ENCODE measurements at regions not wholly inside any gene's neighbourhood (a gene's known extent, or its start where the extent isn't known, plus 50 kb on each side); places are given as distances from the start of the nearest gene placed in this dataset.

- DNase-seq (ENCODE audit: low read depth, low spot score) = no peak
These were observed 90.9 kb upstream of the KLF7 start for GRCh38 chr2:207256476-207257207.

DNA sequence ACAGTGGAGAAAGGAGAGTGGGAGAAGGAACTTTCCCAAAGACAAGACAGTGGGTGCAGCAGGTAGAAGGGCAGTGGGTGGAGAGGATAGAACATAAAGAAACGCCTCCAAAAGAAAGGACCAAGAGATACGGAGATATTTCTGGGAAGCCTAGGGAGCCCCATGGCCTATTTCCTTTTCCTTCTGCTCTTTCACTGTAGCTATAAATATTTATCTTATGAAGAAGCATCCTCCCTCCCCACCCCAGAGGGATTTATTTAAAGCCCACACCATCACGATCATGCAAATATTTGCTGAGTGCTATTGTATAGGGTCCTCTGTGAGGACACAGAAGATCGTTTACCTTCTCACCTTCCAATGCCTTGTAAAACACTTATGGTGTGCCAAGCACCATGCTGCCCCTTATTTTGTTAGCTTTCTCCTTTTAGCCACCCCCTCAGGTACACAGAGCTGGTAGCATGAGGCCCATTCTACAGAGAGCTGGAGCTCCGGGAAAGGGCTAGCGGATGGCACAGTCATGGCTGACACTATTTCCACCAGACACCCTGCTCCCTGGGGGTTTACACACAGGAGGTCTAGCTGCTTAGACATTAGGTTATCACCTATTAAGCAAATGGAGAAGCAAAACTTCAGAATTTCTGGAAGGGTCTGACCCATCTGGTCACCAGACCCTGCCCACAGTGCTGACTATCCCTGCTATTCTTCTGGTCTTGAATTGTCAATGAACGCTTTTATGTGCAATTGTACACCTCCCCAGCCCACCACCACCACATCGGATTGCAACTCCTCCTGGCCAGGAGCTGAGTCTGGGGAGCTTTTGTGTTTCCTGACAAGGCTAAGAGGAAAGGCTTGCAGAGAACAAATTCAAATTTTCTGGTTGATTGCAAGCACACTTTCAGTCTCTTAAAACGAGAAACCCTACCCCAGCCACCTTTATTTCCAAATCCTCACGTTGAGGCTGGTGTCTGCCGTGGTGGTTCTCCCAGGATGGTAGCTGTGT lies 91.8 kb upstream of the KLF7 start:
- no peak for DNase-seq (ENCODE audit: low read depth, low spot score)

GRCh38 chr2:207258263-207258991 lies 92.7 kb upstream of the KLF7 start:
- peak; percentile 51 for DNase-seq (ENCODE audit: low read depth, low spot score)

DNA sequence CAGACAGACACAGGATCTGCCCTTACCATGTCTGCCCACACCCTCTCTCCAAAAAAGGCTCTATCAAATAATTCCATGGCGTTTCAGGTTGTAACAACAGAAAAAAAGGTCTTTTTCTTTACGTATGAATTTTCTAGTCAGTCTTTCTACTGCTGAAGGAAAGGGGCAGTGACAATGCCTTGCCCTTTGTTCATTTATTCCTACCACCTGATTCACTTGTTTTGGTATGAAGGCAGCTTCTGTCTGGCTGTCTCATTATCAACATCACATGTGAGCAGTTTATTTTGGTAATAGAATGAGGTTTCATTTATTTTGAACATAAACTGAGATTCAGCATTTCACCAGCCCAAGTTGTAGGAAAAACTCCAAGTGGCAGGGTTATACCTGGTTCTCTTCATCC lies 94.3 kb upstream of the KLF7 start:
- no peak for DNase-seq (ENCODE audit: low read depth, low spot score)

DNA sequence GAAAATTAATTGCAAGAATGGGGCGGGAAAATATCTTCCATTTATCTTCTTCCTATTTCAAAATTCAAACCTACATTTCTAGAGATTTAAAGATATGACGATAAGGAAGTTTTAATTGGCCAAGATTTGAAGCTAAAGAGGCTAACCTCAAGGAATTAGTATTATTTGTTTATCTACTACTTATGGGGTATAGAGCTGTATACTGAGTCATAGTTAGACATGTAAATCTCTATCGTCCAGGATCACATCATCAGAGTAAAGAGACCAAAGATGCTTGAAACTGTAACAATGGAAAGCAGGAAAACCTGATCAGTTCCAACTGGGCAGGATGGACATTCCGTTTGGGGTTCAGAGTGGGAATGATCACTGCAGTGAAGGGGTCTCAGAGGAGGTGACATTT lies 95.2 kb upstream of the KLF7 start:
- DNase-seq (ENCODE audit: low read depth, low spot score) = no peak

DNA sequence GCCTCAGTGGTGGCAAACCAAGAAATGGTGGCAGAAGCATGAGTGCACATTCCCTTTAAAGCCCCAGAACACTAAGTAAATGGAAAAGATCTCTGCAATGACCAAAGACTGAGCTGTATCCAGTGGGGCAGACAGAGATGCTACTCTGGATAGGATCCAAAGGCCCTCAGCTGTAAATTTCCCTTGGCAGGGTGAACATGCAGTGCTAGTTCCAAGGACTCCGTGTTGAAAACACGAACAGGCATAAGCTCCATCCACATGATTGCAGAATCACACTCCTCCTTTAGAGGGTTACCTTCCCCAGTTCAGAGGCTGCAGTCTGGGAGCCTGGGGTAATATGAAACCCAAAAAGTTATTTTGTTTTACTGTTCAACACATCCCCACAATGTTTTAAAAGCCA lies 98.6 kb upstream of the KLF7 start:
- DNase-seq (ENCODE audit: low read depth, low spot score) = no peak

- no peak for DNase-seq (ENCODE audit: low read depth, low spot score)
These were observed 99.6 kb upstream of the KLF7 start for GRCh38 chr2:207265332-207265731.

GRCh38 chr2:207265869-207266268 lies 100.1 kb upstream of the KLF7 start:
- no peak for DNase-seq (ENCODE audit: low read depth, low spot score)

GRCh38 chr2:207266648-207267047 lies 100.9 kb upstream of the KLF7 start:
- DNase-seq (ENCODE audit: low read depth, low spot score) = no peak

DNA sequence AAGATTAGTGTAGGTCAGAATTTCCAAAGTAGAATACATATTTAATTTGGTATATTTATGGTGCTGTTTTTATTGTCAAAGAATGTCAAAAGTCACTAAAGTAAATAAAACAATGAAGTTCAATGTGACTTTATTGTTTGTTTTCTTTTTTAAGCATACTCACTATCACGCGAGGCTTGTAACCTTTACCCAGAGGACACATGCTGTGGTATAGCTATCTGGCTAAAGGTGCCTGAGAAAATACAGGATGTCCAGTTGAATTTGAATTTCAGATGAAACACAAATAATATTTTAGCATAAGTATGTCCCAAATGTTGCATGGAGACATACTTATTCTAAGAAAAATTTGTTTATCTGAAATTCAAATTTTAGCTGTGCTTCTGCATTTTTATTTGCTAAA lies 103.3 kb upstream of the KLF7 start:
- no peak for DNase-seq (ENCODE audit: low read depth, low spot score)

GRCh38 chr2:207274530-207275189 lies 108.9 kb upstream of the KLF7 start:
- peak; percentile 55 for DNase-seq (ENCODE audit: low read depth, low spot score)

- no peak for DNase-seq (ENCODE audit: low read depth, low spot score)
These were observed 110.0 kb upstream of the KLF7 start for GRCh38 chr2:207275779-207276178.

GRCh38 chr2:207276248-207276647 lies 110.5 kb upstream of the KLF7 start:
- DNase-seq (ENCODE audit: low read depth, low spot score) = no peak

DNA sequence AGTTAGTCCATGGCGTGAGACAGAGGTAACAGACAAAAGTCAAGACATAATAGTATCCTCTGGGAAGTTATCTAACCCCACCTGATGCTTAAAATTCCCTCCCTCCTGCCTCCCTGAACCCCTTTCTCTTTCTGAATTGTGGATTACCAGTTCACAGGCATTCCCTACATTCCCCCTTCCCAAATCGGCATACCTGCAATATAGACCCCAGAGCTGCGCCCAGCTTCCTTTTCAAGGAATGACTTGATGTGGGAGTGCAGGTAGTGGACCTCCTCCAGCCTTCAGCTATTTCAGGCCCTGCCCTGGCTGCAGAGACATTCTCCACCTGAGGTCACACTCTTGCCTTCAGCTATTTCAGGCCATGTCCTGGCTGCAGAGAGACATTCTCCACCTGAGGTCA lies 111.1 kb upstream of the KLF7 start:
- no peak for DNase-seq (ENCODE audit: low read depth, low spot score)

DNA sequence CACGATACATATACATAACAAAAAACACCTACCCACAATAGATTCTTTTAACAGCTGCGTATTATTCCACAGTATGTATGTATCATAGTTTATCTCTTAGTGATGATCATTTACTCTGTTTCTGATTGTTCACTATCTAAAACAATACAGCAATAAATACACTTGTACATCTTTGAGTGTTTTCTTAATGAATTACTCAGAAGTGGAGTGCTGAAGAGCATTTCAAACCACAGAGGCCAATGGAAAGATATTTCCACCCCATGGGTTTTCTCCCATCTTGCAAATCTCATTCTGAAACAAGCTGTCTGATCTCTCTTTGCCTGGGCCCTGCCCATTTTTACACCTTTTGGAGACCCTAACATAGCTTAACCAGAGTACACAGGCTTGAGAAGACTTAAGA lies 113.8 kb upstream of the KLF7 start:
- no peak for DNase-seq (ENCODE audit: low read depth, low spot score)

- no peak for DNase-seq (ENCODE audit: low read depth, low spot score)
These were observed 115.7 kb upstream of the KLF7 start for GRCh38 chr2:207281436-207281835.

GRCh38 chr2:207282916-207283315 lies 117.2 kb upstream of the KLF7 start:
- no peak for DNase-seq (ENCODE audit: low read depth, low spot score)

GRCh38 chr2:207283356-207283755 lies 117.6 kb upstream of the KLF7 start:
- peak; percentile 11 for DNase-seq (ENCODE audit: low read depth, low spot score)

- DNase-seq (ENCODE audit: low read depth, low spot score) = no peak
These were observed 119.1 kb upstream of the KLF7 start for GRCh38 chr2:207284556-207285472.

DNA sequence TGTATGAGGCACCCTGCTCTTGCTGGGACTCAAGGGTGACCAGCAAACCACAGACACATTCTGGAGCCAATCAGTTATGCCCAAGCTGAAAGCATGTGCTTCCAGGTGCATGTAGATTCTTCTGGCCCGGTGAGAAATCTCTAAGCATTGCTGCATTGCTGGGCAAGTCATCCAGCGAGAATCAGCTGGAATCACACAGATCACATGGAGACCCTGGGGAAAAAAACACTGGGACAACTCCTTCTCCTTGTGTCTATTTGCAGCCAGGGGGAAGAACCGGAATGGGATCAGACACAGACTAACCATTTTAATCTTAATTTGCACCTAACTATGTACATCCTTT lies 119.7 kb upstream of the KLF7 start:
- DNase-seq (ENCODE audit: low read depth, low spot score) = no peak

Data from pulmonary artery endothelial cell (primary cell).